Sigmoid colon (tissue), 3 donors: ENCODE measurements at regions not wholly inside any gene's neighbourhood (a gene's known extent, or its start where the extent isn't known, plus 50 kb on each side); places are given as distances from the start of the nearest gene placed in this dataset.

Experiments
- CTCF ChIP-seq, 4 experiments: fragments of 450-650 bp in 3 of 4; fragments of 200-600 bp in 1 of 4; IDR thresholded peaks; one replicate each; pipeline ENCODE4 v1.5.1; 2016 to 2019; ENCODE audit warnings: antibody characterized with exemption in 4 of 4, mild to moderate bottlenecking in 3 of 4, moderate library complexity in 2 of 4
- POLR2A ChIP-seq, 2 donors: fragments of 450-650 bp; IDR thresholded peaks; one replicate each; pipeline ENCODE4 v1.6.1; 2016; ENCODE audit warnings: antibody characterized with exemption in 2 of 2, mild to moderate bottlenecking in 2 of 2, moderate library complexity in 2 of 2

DNA sequence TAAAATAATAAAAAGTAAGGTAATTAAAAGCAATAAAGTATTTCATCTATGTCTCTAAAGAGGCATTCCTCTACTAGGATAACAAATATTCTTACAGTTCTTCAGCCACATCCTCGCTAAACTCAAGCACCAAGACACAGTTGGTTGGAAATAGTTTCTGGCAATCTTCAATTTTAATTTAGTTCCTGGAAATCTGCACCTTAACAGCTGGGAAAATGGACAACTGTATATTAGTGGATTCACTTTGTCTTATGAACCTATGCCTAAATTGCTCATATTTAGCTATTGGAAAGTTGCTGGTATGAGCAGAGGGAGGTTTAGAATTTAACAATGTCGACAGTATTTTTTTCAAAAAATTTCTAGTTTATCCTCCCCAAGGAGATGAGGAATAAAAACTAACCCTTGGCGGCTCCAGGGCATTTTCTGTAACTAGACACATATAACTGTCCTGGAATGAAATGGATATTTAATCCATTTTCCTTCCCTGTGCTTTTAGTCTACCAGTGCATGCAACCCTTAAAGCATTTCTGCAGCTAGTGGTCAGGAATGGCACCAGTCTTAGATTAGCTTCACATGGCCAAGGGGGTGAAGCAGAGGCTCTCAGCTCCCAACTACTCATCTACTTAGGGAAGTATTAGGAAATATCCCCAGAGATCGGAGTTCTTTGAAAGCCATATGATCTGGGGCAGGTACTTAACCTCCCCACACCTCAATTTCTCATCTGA, 290.0 kb upstream of the THBS1 start:
- no peak for TF ChIP-seq CTCF (IDR thresholded peaks at IDR 0.05)
- TF ChIP-seq POLR2A (IDR thresholded peaks at IDR 0.05), result no peak
